K562 (cell line): ENCODE measurements at regions not wholly inside any gene's neighbourhood (a gene's known extent, or its start where the extent isn't known, plus 50 kb on each side); places are given as distances from the start of the nearest gene placed in this dataset.

Source experiments
- ATAC-seq: fragments of 200-7000 bp; cut with Tn5 transposase; 3 replicates; pipeline ENCODE4 v1.9.1; 2020; ENCODE audit warnings: moderate library complexity
- BruUV-seq: library from RNA; stranded (reverse); fragments of 400-500 nt; replicated peaks from 2 replicates; lab custom pipeline; 2021; lab: Mats Ljungman, UMichigan
- CTCF ChIA-PET: fragments of 300-600 bp; formaldehyde crosslinking; extraction: SDS; loops from one replicate; lab custom pipeline; 2021; ENCODE audit warnings: low intra/inter-chr PET ratio; lab: Yijun Ruan, JAX
- POLR2A ChIA-PET: fragments of 300-600, 350-650 bp; sonication (Branson Sonifier 250); formaldehyde crosslinking; extraction: SDS; loops from one replicate; lab custom pipeline; 2021; ENCODE audit warnings: antibody characterized with exemption, inconsistent platforms; lab: Yijun Ruan, JAX
- DNase-seq, 4 experiments: peaks; one replicate each; pipeline versions ENCODE4 v3.0.0 to v3.0.0-alpha.2; 2011 to 2018; ENCODE audit warnings: low spot score in 3 of 4, mixed read lengths in 3 of 4; ENCODE audit errors: extremely low read depth in 1 of 4
- FAIRE-seq: peaks from 2 replicates; lab custom pipeline; 2011; peaks lifted over from hg19 to GRCh38; lab: Jason Lieb, UNC
- H2AFZ ChIP-seq: 2 replicates; pipeline ENCODE4 v1.6.0; 2011; ENCODE audit warnings: low read depth, low read length, control low read depth, inconsistent platforms
- H3K27ac ChIP-seq: fragments of 200-600 bp; 3 replicates; pipeline ENCODE4 v1.8.0; 2011; ENCODE audit warnings: low read depth, mild to moderate bottlenecking, control low read depth, inconsistent platforms, low read length, moderate library complexity, mixed read lengths; ENCODE audit errors: extremely low read depth
- H3K27me3 ChIP-seq, 2 experiments: fragments of 300-600 bp in 1 of 2; 2 replicates in 1 of 2; 3 replicates in 1 of 2; pipeline versions ENCODE4 v1.6.0 to v1.8.0; 2011; ENCODE audit warnings: inconsistent platforms in 2 of 2, low read length in 2 of 2, mild to moderate bottlenecking in 1 of 2, mixed read lengths in 1 of 2, moderate library complexity in 1 of 2; ENCODE audit not compliant: control insufficient read depth in 2 of 2, insufficient read depth in 2 of 2
- H3K36me3 ChIP-seq: fragments of 300-600 bp; 3 replicates; pipeline ENCODE4 v1.8.0; 2011; ENCODE audit warnings: mild to moderate bottlenecking, low read length, inconsistent platforms; ENCODE audit not compliant: control insufficient read depth, insufficient read depth
- H3K4me1 ChIP-seq, 2 experiments: fragments of 200-600 bp in 1 of 2; replicated peaks in 1 of 2; 2 replicates in 1 of 2; 3 replicates in 1 of 2; pipeline versions ENCODE4 v1.5.1 to v1.8.0; 2011; ENCODE audit warnings: inconsistent platforms in 2 of 2, low read length in 2 of 2, mild to moderate bottlenecking in 1 of 2, mixed read lengths in 1 of 2, moderate library complexity in 1 of 2; ENCODE audit not compliant: control insufficient read depth in 2 of 2, insufficient read depth in 2 of 2
- H3K4me2 ChIP-seq: 2 replicates; pipeline ENCODE4 v1.6.1; 2011; ENCODE audit warnings: low read length, control low read depth, inconsistent platforms, mixed read lengths; ENCODE audit not compliant: insufficient read depth
- H3K4me3 ChIP-seq: fragments of 200-600 bp; sonication (generic), shearing (Covaris generic); 2 replicates; pipeline ENCODE4 v1.5.1; 2016; ENCODE audit warnings: control low read depth, inconsistent platforms
- H3K79me2 ChIP-seq: fragments of 200-600 bp; 3 replicates; pipeline ENCODE4 v1.8.0; 2011; ENCODE audit warnings: low read length, inconsistent platforms; ENCODE audit not compliant: control insufficient read depth, insufficient read depth
- H3K9ac ChIP-seq, 2 experiments: 2 replicates each; pipeline versions ENCODE4 v1.6.0 to v1.6.1; 2011; ENCODE audit warnings: low read depth in 2 of 2, low read length in 2 of 2, control low read depth in 1 of 2, inconsistent platforms in 1 of 2, mild to moderate bottlenecking in 1 of 2, mixed read lengths in 1 of 2; ENCODE audit not compliant: insufficient read depth in 1 of 2
- H3K9me1 ChIP-seq: one replicate; pipeline ENCODE4 v1.6.0; 2011; ENCODE audit warnings: inconsistent platforms, mild to moderate bottlenecking, low read length, moderate library complexity; ENCODE audit not compliant: control insufficient read depth, insufficient read depth
- H3K9me3 ChIP-seq: replicated peaks from 2 replicates; pipeline ENCODE4 v1.5.1; 2011; ENCODE audit warnings: low read depth, low read length, inconsistent platforms; ENCODE audit not compliant: control insufficient read depth, insufficient read depth
- H4K20me1 ChIP-seq: replicated peaks from 2 replicates; pipeline ENCODE4 v1.6.1; 2011; ENCODE audit warnings: low read length, inconsistent platforms, mixed read lengths; ENCODE audit not compliant: control insufficient read depth, insufficient read depth
- HMBOX1 ChIP-seq: sonication (generic); IDR thresholded peaks from 2 replicates; pipeline ENCODE4 v1.6.1; 2016
- MAFK ChIP-seq: IDR thresholded peaks from 2 replicates; pipeline ENCODE4 v1.6.1; 2011; ENCODE audit warnings: low read length, improper control_type of control experiment
- NCOR1 ChIP-seq: fragments of 450-650 bp; IDR thresholded peaks from 2 replicates; pipeline ENCODE4 v1.6.1; 2016; ENCODE audit warnings: mild to moderate bottlenecking, moderate library complexity
- PHF20 ChIP-seq: fragments of 450-650 bp; IDR thresholded peaks from 2 replicates; pipeline ENCODE4 v1.6.1; 2018; ENCODE audit not compliant: partially characterized antibody
- TRIM28 ChIP-seq: fragments of 450-650 bp; IDR thresholded peaks from 2 replicates; pipeline ENCODE4 v1.6.1; 2017
- ZNF121 ChIP-seq: sonication (generic); formaldehyde crosslinking; conservative IDR thresholded peaks from 2 replicates; pipeline ENCODE4 v1.8.0; 2022; ENCODE audit warnings: missing genetic modification reagents
- ZNF174 ChIP-seq: fragments of 250-450 bp; sonication (Bioruptor Pico); IDR thresholded peaks from 2 replicates; pipeline ENCODE4 v1.4.0; 2020; ENCODE audit warnings: mild to moderate bottlenecking
- ZNF740 ChIP-seq, 3 experiments: fragments of 200-800 bp in 1 of 3; sonication (Bioruptor generic) in 1 of 3; sonication (generic) in 1 of 3; formaldehyde crosslinking in 1 of 3; IDR thresholded peaks; 2 replicates each; pipeline versions ENCODE4 v1.6.1 to v1.8.0; 2016 to 2022; ENCODE audit warnings: mild to moderate bottlenecking in 2 of 3, missing compliant biosample characterization in 2 of 3, missing genetic modification characterization in 2 of 3, missing genetic modification reagents in 1 of 3
- WGBS: fragments of 100-300 bp; shearing (Covaris generic); methylation state at CpG from one replicate; pipeline ENCODE4 v1.1.6; 2016; ENCODE audit warnings: low coverage, mixed read lengths; ENCODE audit not compliant: insufficient coverage; ENCODE audit errors: missing lambda C conversion rate; 5-methylcytosine and 5-hydroxymethylcytosine counted together
- in situ Hi-C: fragments of 300-500 bp; cut with MboI; formaldehyde crosslinking; loops from 4 replicates; pipeline ENCODE4 v1.15.0; 2018; ENCODE audit warnings: inconsistent platforms, mixed read lengths
- intact Hi-C: fragments of 100-400 bp; cut with micrococcal nuclease; formaldehyde crosslinking; loops from 2 replicates; pipeline ENCODE4 v1.14.2; 2022

- no peak for TF ChIP-seq MAFK
- no peak for TF ChIP-seq ZNF121 (CRISPR knock-in tag)
- no peak for TF ChIP-seq ZNF174 (CRISPR knock-in tag)
- no peak for TF ChIP-seq ZNF740 (CRISPR knock-in tag; IDR thresholded peaks at IDR 0.05)
- TF ChIP-seq ZNF740 (tag; IDR thresholded peaks at IDR 0.05), result no peak
- TF ChIP-seq TRIM28, result no peak
Measured at GRCh38 chr4:135705343-135705742, 1503.8 kb upstream of the PABPC4L start (continued).

GRCh38 chr4:135694066-135694465 lies 1492.5 kb upstream of the PABPC4L start:
- ChIA-PET CTCF (no interaction called here), POLR2A (no interaction called here)
- Histone ChIP-seq H3K9ac (no peak overlapping the region), H4K20me1 (no peaks in the 10 kb centered on the region), H3K4me2 (no peak overlapping the region), H3K27ac (no peak overlapping the region), H3K9me3 (no peaks in the 10 kb centered on the region), H3K27me3 (no peaks in the 10 kb centered on the region), H2AFZ (no peak overlapping the region), H3K4me3 (no peak overlapping the region), H3K79me2 (no peaks in the 10 kb centered on the region), H3K4me1 (no peaks in the 10 kb centered on the region), H3K9me1 (no peaks in the 10 kb centered on the region), H3K36me3 (no peaks in the 10 kb centered on the region)
- ATAC-seq (no peak), FAIRE-seq (no peak), DNase-seq (no peak)
- no TSS peak for BruUV-seq
- TF ChIP-seq PHF20 (no peak), HMBOX1 (no peak), NCOR1 (no peak)
- 0% methylated on average over 2 of the region's 2 CpGs for WGBS
- in situ Hi-C loops, result no loop called here
- intact Hi-C loops, result no loop called here
